ACC112 (cell line): ENCODE measurements at regions not wholly inside any gene's neighbourhood (a gene's known extent, or its start where the extent isn't known, plus 50 kb on each side); places are given as distances from the start of the nearest gene placed in this dataset.
"Not testable (repeated sequence)": the region's sequence is repeated elsewhere in the genome, so short reads cannot be mapped to it uniquely, and the experiment has no call there.

Source experiments
- H2AFZ ChIP-seq: fragments of 200-600 bp; sonication (generic); one replicate; pipeline ENCODE4 v1.6.0; 2017; ENCODE audit warnings: antibody characterized with exemption, low read length; ENCODE audit not compliant: unreplicated experiment
- H3K27ac ChIP-seq: fragments of 200-600 bp; sonication (generic); 2 replicates; pipeline ENCODE4 v1.5.1; 2014; ENCODE audit warnings: low read depth, mild to moderate bottlenecking, antibody characterized with exemption, low read length, moderate library complexity
- H3K27me3 ChIP-seq: fragments of 200-600 bp; sonication (generic); 2 replicates; pipeline ENCODE4 v1.6.1; 2014; ENCODE audit warnings: mild to moderate bottlenecking, antibody characterized with exemption, low read length, moderate library complexity, mixed read lengths; ENCODE audit not compliant: insufficient read depth
- H3K36me3 ChIP-seq: fragments of 200-600 bp; sonication (generic); 2 replicates; pipeline ENCODE4 v1.6.1; 2016; ENCODE audit warnings: mild to moderate bottlenecking, antibody characterized with exemption, low read length, moderate library complexity, mixed read lengths; ENCODE audit not compliant: insufficient read depth
- H3K4me1 ChIP-seq: fragments of 200-600 bp; sonication (generic); one replicate; pipeline ENCODE4 v1.6.1; 2016; ENCODE audit warnings: low read length, mixed read lengths; ENCODE audit not compliant: insufficient read depth, unreplicated experiment, control insufficient read depth
- H3K4me3 ChIP-seq: fragments of 200-600 bp; sonication (generic); 2 replicates; pipeline ENCODE4 v1.5.1; 2014; ENCODE audit warnings: mild to moderate bottlenecking, low read depth, low read length
- H3K79me2 ChIP-seq: fragments of 200-600 bp; sonication (generic); one replicate; pipeline ENCODE4 v1.6.0; 2016; ENCODE audit warnings: low read length; ENCODE audit not compliant: control insufficient read depth, unreplicated experiment, insufficient read depth

DNA sequence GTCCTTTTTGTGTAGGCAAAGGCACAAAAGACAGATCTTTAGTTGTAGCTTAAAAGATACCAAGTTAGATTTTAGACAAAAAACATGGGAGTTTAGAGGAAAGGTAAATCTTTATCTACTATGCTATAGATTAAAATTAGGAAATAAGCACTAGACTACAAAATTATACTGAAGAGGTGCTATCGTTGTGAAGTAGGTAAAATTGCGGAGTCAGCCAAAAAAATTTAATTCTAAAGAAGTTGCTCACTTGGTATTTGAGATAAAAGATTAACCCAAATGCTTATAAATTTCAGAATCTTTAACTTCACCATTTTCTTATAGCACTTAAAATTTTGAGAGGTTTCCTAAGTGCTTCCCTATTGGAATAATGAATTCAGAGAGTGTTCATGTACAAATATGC, 604.1 kb downstream of the GRXCR1 start:
- Histone ChIP-seq H2AFZ (no peak overlapping the region), H3K4me1 (no peaks in the 10 kb centered on the region), H3K27me3 (no peaks in the 10 kb centered on the region), H3K4me3 (peak overlapping the region; percentile 56), H3K36me3 (no peaks in the 10 kb centered on the region), H3K79me2 (no peaks in the 10 kb centered on the region), H3K27ac (no peak overlapping the region)

DNA sequence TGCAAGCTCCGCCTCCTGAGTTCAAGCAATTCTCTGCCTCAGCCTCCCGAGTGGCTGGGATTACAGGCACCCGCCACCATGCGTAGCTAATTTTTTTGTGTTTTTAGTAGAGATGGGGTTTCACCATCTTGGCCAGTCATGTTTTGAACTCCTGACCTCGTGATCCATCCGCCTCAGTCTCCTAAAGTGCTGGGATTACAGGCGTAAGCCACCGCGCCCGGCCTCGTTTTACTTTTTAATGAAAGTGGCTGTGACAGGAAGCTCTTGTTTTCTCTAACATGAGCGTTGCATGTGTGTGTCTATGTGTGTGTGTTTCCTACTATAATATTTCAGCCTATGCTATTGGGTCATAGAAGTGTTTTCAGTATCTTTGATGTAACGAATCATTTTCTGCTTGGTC, 613.3 kb downstream of the GRXCR1 start:
- H3K4me3 ChIP-seq, H2AFZ ChIP-seq, H3K36me3 ChIP-seq: not testable (repeated sequence)

DNA sequence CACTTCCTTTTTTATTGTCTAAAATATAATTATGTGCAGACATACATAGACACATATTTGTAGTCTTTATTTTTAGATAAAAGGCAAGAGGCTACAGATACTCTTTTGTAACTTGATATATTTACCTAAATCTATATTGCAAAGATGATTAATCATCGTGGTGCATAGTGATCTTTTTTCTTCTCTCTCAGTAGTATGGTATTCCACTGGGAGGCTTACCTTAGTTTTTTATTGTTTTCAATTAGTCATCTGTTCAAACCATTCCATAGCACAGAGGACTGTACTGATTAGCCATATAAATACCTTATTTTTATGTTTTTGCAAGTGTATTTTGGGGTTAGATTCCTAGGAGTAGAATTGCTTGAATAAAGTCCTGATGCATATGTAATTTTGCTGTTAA, 619.7 kb downstream of the GRXCR1 start:
- H3K4me3 ChIP-seq, result no peak overlapping the region
- H2AFZ ChIP-seq, result no peak overlapping the region
- H3K79me2 ChIP-seq, result no peaks in the 10 kb centered on the region
- H3K27ac ChIP-seq, result no peak overlapping the region
- no peaks in the 10 kb centered on the region for H3K27me3 ChIP-seq
- no peaks in the 10 kb centered on the region for H3K4me1 ChIP-seq
- no peaks in the 10 kb centered on the region for H3K36me3 ChIP-seq

More for the DNA sequence above, 613.3 kb downstream of the GRXCR1 start:
- not testable (repeated sequence) for H3K27ac ChIP-seq, H3K79me2 ChIP-seq, H3K4me1 ChIP-seq, H3K27me3 ChIP-seq

DNA sequence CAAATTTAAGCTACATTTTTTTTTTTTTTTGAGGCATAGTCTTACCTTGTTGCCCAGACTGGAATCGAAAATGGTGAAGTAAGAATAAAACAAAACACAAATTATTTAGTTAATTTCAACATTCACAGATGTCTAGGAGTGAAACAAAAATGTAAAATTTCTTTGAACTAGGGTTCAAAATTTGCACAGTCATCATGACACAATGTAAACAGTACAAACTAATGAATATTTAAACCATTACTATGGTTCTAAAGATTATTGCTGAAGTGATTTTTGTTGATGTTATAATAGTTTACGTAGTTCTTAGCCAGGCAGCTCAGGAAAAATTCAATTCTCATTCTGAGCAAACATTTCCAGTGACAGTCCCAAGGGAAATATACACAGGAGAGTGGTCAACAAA, 633.1 kb downstream of the GRXCR1 start:
- Histone ChIP-seq H3K27me3 (no peaks in the 10 kb centered on the region), H3K4me1 (no peaks in the 10 kb centered on the region), H3K4me3 (no peak overlapping the region), H2AFZ (no peak overlapping the region), H3K27ac (no peak overlapping the region), H3K36me3 (no peaks in the 10 kb centered on the region), H3K79me2 (no peaks in the 10 kb centered on the region)

DNA sequence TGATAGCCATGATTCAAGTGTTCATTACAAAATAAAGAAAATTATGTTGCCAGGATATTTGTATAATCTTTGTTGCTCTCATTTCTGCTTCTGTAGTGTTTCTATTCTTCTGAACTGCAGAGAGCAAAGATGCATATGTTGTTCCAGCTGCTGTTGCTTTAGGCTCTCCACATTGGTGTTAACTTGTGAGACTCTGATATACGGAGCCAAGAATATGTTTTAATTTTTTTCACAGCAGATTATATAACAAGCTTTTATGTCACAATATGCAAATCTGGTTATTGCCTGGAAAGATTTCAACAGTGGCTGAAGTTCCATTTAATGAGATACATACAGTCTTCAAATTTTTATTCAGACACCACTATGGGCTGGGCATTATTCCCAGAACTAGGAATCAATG, 655.0 kb downstream of the GRXCR1 start:
- Histone ChIP-seq H3K79me2 (no peaks in the 10 kb centered on the region), H2AFZ (no peak overlapping the region), H3K27ac (no peak overlapping the region), H3K27me3 (no peaks in the 10 kb centered on the region), H3K4me1 (no peaks in the 10 kb centered on the region), H3K36me3 (no peaks in the 10 kb centered on the region), H3K4me3 (no peak overlapping the region)

DNA sequence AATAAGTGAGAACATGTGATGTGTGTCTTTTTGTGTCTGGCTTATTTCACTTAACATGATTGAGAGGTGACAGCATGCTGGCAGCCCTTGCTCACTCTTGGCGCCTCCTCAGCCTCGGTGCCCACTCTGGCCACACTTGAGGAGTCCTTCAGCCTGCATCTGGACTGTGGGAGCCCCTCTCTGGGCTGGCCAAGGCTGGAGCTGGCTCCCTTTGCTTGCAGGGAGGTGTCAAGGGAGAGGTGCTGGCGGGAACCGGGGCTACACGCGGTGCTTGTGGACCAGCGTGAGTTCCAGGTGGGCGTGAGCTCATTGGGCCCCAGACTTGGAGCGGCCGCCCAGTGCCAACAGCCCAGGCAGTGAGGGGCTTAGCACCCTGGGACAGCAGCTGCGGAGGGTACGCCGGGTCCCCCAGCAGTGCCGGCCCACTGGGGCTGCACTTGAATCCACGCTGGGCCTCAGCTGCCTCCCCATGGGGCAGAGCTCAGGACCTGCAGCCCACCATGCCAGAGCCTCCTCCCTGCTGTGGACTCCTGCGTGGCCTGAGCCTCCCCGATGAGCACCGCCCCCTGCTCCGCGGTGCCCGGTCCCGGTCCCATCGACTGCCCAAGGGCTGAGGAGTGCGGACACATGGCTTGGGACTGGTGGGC, 658.6 kb downstream of the GRXCR1 start:
- Histone ChIP-seq H3K36me3 (no peaks in the 10 kb centered on the region), H3K4me1 (no peaks in the 10 kb centered on the region), H2AFZ (no peak overlapping the region), H3K4me3 (no peak overlapping the region), H3K27me3 (no peaks in the 10 kb centered on the region), H3K27ac (no peak overlapping the region), H3K79me2 (no peaks in the 10 kb centered on the region)

GRCh38 chr4:43556262-43556661, 663.7 kb downstream of the GRXCR1 start:
- no peaks in the 10 kb centered on the region for H3K4me1 ChIP-seq
- no peaks in the 10 kb centered on the region for H3K36me3 ChIP-seq
- no peak overlapping the region for H2AFZ ChIP-seq
- no peak overlapping the region for H3K27ac ChIP-seq
- no peak overlapping the region for H3K4me3 ChIP-seq
- H3K79me2 ChIP-seq, result no peaks in the 10 kb centered on the region
- no peaks in the 10 kb centered on the region for H3K27me3 ChIP-seq

DNA sequence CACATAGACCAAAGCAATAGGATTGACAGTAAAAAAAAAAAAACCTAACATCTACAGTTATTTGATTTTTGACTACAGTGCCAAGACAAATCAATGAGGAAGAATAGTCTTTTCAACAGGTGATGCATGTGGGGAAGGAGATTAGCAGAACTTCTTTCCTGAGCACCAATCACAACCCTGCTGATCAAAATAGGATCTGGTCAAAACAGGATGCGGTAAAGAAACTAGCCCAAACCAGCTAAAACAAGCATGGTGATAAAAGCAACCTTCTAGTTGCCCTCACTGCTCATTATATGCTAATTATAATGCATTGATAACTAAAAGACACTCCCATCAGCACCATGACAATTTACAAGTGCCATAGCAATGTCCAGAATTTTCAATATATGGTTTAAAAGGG, 667.5 kb downstream of the GRXCR1 start:
- Histone ChIP-seq H3K79me2 (no peaks in the 10 kb centered on the region), H3K27ac (no peak overlapping the region), H2AFZ (no peak overlapping the region), H3K4me1 (no peaks in the 10 kb centered on the region), H3K27me3 (no peaks in the 10 kb centered on the region), H3K4me3 (no peak overlapping the region), H3K36me3 (no peaks in the 10 kb centered on the region)

GRCh38 chr4:43564107-43564506, 671.6 kb downstream of the GRXCR1 start:
- no peaks in the 10 kb centered on the region for H3K36me3 ChIP-seq
- no peak overlapping the region for H3K27ac ChIP-seq
- H3K4me1 ChIP-seq, result no peaks in the 10 kb centered on the region
- no peak overlapping the region for H3K4me3 ChIP-seq
- H2AFZ ChIP-seq, result no peak overlapping the region
- no peaks in the 10 kb centered on the region for H3K79me2 ChIP-seq
- H3K27me3 ChIP-seq, result no peaks in the 10 kb centered on the region

GRCh38 chr4:43564591-43564990, 672.1 kb downstream of the GRXCR1 start:
- H3K36me3 ChIP-seq, result no peaks in the 10 kb centered on the region
- no peak overlapping the region for H3K27ac ChIP-seq
- no peaks in the 10 kb centered on the region for H3K4me1 ChIP-seq
- no peaks in the 10 kb centered on the region for H3K79me2 ChIP-seq
- H3K27me3 ChIP-seq, result no peaks in the 10 kb centered on the region
- H3K4me3 ChIP-seq, result no peak overlapping the region
- no peak overlapping the region for H2AFZ ChIP-seq

DNA sequence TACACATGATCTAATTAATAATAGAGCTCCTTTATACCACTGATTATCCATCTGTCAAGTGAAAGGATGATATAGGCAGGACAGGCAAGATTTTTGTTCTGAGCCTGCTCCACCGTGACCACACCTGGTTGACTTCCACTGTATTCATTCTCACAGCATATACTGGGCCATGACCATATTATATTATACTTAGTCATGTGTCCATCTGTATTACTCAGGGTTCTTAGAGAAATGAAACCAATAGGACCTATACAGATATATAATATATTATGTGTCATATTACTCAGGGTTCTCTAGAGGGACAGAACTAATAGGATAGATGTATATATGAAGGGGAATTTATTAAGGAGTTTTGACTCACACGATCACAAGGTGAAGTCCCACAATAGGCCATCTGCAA, 675.1 kb downstream of the GRXCR1 start:
- Histone ChIP-seq H3K27ac (no peak overlapping the region), H3K4me1 (no peaks in the 10 kb centered on the region), H2AFZ (no peak overlapping the region), H3K36me3 (no peaks in the 10 kb centered on the region), H3K27me3 (no peaks in the 10 kb centered on the region), H3K4me3 (no peak overlapping the region), H3K79me2 (no peaks in the 10 kb centered on the region)
